ENCODE measurements at regions not wholly inside any gene's neighbourhood (a gene's known extent, or its start where the extent isn't known, plus 50 kb on each side); places are given as distances from the start of the nearest gene placed in this dataset.

DNA sequence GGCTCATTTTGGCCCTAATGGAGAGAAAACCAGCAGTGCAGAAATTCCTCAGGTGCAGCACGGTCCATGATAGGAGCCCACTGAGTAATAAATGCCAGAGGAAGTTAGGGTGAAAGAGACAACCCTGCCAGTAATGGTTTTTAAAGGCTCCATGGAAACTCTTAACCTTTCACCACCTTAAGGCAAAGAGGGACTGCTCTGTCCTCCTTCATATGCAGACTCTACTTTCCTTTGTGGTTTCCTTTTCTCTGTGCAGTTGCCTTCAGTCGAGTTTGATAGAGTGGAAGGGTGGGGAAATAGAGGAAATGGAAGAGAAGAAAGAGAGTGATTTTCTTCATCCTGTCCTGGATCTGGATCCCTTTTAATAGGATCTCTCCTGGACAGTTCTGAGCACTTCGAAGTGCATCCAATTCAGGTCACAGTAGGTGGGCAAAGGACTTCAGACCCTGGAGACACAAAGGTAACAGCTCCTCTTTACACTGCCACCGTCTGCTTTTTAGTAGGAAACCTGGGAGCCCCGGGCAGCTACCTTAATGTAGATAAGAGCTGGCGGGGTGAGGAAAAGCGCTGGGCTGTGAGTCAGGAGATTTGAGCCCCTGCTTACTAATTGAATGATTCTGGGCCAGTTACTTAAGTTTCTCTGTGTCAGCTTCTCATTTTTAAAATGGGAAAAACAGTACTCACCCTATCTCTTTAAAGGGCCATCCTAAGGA is 294.8 kb downstream of the KCNRG start:
- DNase-seq (ENCODE audit: insufficient read length, low spot score): no peak
- FAIRE-seq: no peak
- TF ChIP-seq PAX5 (IDR thresholded peaks at IDR 0.05; ENCODE audit: insufficient read depth, low read length, severe bottlenecking): no peak
- TF ChIP-seq POU2F2 (IDR thresholded peaks at IDR 0.05; ENCODE audit: low read depth, low read length): no peak
- no peak for TF ChIP-seq SPI1 (IDR thresholded peaks at IDR 0.05; ENCODE audit: low read depth, low read length)
- no peak for TF ChIP-seq POLR2AphosphoS5 (IDR thresholded peaks at IDR 0.05; ENCODE audit: low read depth, low read length)
- no peak for TF ChIP-seq TAF1 (IDR thresholded peaks at IDR 0.05; ENCODE audit: low read depth, low read length)

DNA sequence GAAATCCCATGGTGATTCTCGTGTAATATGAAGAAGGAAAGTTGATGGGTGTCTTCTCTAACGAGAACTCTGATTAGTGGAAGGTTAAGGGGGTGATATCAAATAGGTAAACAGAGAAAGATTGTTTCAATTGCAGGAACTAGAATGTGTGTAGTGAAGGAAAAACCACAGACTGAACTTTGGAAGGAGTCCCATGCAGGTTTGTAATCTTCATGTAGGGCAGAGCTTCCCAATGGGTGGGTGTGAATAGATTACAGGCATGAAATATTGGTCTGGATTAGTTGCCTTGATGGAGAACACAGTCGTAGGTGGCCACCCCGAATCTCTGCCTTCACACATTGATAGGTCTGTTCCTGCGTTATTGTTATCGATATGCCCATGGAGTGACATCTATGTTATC is 295.5 kb downstream of the KCNRG start:
- TF ChIP-seq POLR2A (IDR thresholded peaks at IDR 0.05; ENCODE audit: low read depth, low read length) (no peak), SPI1 (IDR thresholded peaks at IDR 0.05; ENCODE audit: low read depth, low read length) (no peak), TAF1 (IDR thresholded peaks at IDR 0.05; ENCODE audit: low read depth, low read length) (no peak), POLR2AphosphoS5 (IDR thresholded peaks at IDR 0.05; ENCODE audit: low read depth, low read length) (no peak), PAX5 (IDR thresholded peaks at IDR 0.05; ENCODE audit: insufficient read depth, low read length, severe bottlenecking) (no peak), POU2F2 (IDR thresholded peaks at IDR 0.05; ENCODE audit: low read depth, low read length) (no peak)
- no peak for FAIRE-seq
- no peak for DNase-seq (ENCODE audit: insufficient read length, low spot score)

DNA sequence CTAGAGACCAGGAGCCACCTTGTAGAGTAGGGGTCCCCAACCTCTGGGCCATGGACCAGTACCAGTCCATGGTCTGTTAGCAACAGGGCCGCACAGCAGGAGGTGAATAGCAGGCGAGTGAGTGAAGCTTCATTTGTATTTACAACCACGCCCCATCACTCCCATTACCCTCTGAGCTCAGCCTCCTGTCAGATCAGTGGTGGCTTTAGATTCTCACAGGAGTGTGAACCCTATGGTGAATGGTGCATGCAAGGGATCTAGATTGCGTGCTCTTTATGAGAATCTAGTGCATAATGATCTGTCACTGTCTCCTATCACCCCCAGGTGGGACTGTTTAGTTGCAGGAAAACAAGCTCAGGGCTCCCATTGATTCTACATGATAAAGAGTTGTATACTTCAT is 303.6 kb downstream of the KCNRG start:
- DNase-seq (ENCODE audit: insufficient read length, low spot score) (no peak), FAIRE-seq (no peak)
- no peak for TF ChIP-seq POLR2A (IDR thresholded peaks at IDR 0.05; ENCODE audit: low read depth, low read length)
- TF ChIP-seq POU2F2 (IDR thresholded peaks at IDR 0.05; ENCODE audit: low read depth, low read length): no peak
- TF ChIP-seq TAF1 (IDR thresholded peaks at IDR 0.05; ENCODE audit: low read depth, low read length): no peak

DNA sequence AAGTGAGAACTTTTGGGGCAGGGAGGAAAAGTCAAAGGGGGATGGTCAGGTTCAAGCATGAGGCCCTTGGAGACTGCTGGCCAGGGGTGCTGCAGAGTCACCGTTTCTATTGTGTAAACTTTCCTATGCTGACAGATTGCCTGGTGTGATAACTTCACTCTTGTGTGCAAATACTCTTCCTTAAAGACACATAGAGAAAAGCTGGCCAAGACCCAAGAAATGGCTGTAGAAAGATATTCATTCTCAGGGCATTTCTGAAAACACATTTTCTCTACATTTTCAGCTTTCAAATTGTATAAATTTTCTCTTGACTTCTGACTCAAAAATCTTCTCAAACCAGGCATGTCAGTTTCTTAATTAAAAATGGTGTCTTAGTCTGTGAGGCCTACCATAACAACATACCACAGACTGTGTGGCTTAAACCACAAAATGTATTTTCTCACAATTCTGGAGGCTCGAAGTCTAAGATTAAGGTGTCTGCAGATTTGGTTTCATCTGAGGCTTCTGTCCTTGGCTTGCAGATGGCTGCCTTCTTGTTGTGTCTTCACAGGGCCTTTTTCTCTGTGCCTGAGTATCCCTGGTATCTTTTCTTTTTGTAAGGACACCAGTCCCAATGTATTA is 304.5 kb downstream of the KCNRG start:
- TF ChIP-seq SPI1 (IDR thresholded peaks at IDR 0.05; ENCODE audit: low read depth, low read length) (no peak), POU2F2 (IDR thresholded peaks at IDR 0.05; ENCODE audit: low read depth, low read length) (no peak), PAX5 (IDR thresholded peaks at IDR 0.05; ENCODE audit: insufficient read depth, low read length, severe bottlenecking) (no peak), POLR2A (IDR thresholded peaks at IDR 0.05; ENCODE audit: low read depth, low read length) (no peak), POLR2AphosphoS5 (IDR thresholded peaks at IDR 0.05; ENCODE audit: low read depth, low read length) (no peak), TAF1 (IDR thresholded peaks at IDR 0.05; ENCODE audit: low read depth, low read length) (no peak)
- FAIRE-seq: no peak
- DNase-seq (ENCODE audit: insufficient read length, low spot score): no peak

DNA sequence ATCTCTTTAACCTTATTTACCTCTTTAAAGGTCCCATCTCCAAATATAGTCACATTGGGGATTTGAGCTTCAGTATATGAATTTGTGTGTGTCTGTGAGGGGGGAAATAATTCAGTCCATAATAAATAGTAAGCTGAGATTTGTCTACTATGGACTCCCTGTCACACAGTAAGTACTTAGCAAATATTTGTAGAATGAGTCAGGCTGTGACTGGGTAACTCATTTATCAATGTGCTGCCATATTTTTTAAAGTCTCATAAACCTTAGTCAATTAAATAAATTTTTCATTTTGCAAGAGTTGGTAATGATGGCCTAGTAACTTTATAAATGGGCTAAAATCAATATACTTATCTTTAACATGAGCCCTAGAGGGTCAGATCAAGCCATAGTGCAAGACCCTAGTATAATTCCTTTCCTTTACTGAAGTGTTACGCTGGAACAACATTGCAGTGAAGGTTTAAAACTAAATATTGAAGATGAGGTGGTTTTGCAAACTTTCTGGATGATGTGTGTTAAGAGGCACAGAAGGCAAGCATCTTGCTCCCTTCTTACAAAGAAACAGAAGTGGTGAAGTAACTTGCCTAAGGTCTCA is 305.1 kb downstream of the KCNRG start:
- DNase-seq (ENCODE audit: insufficient read length, low spot score): no peak
- TF ChIP-seq SPI1 (IDR thresholded peaks at IDR 0.05; ENCODE audit: low read depth, low read length): no peak
- no peak for TF ChIP-seq POU2F2 (IDR thresholded peaks at IDR 0.05; ENCODE audit: low read depth, low read length)
- no peak for TF ChIP-seq PAX5 (IDR thresholded peaks at IDR 0.05; ENCODE audit: insufficient read depth, low read length, severe bottlenecking)
- no peak for TF ChIP-seq TAF1 (IDR thresholded peaks at IDR 0.05; ENCODE audit: low read depth, low read length)
- no peak for TF ChIP-seq POLR2A (IDR thresholded peaks at IDR 0.05; ENCODE audit: low read depth, low read length)
- TF ChIP-seq POLR2AphosphoS5 (IDR thresholded peaks at IDR 0.05; ENCODE audit: low read depth, low read length): no peak
- FAIRE-seq: no peak

DNA sequence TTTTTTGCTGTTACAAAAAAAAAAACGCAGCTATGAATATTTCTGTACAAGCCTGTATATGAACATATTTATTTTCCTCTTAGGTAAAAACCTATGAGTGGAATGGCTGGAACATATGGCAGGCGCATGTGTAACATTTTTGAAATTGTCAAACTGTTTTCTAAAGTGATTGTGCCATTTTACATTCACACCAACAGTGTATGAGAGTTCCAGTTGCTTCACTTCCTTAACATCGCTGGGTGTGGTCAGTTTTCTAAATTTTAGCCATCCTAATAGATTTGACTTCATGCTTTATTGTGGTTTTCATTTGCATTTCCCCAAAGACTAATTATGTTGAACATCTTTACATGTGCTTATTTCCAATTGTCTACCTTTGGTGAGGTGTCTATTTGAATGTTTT is 306.8 kb downstream of the KCNRG start:
- TF ChIP-seq POU2F2 (IDR thresholded peaks at IDR 0.05; ENCODE audit: low read depth, low read length) (no peak), TAF1 (IDR thresholded peaks at IDR 0.05; ENCODE audit: low read depth, low read length) (no peak), POLR2A (IDR thresholded peaks at IDR 0.05; ENCODE audit: low read depth, low read length) (no peak), PAX5 (IDR thresholded peaks at IDR 0.05; ENCODE audit: insufficient read depth, low read length, severe bottlenecking) (no peak), POLR2AphosphoS5 (IDR thresholded peaks at IDR 0.05; ENCODE audit: low read depth, low read length) (no peak), SPI1 (IDR thresholded peaks at IDR 0.05; ENCODE audit: low read depth, low read length) (no peak)
- no peak for DNase-seq (ENCODE audit: insufficient read length, low spot score)

DNA sequence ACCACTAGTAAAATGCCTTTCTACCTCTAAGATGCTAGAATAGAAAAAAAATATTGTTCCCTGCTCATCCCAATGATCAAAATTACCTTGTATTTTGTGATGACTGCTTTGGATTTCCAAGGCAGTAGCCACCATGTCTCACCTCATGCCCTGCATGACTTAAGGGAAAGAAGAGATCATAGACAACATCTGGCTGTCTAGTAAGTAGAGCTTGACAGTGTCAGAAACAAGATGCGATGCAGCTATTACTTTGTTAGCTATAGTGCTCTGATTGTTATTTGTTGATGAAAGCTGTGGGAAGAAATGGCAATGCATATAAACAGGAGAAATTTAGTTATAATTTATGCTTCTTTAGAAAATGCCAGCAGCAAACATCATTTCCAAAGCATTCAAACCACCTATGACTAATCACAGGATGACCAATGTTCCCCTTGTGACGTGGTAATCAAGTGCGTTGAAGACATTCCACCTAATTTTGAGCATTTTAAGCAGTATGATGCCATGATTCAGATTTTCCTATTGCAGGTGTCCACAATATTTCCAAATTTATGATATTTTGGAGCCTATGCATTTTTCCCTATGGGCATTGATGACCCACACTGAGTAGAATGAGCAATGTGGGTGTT is 308.3 kb downstream of the KCNRG start:
- TF ChIP-seq POLR2A (IDR thresholded peaks at IDR 0.05; ENCODE audit: low read depth, low read length) (no peak), POLR2AphosphoS5 (IDR thresholded peaks at IDR 0.05; ENCODE audit: low read depth, low read length) (no peak), POU2F2 (IDR thresholded peaks at IDR 0.05; ENCODE audit: low read depth, low read length) (no peak), PAX5 (IDR thresholded peaks at IDR 0.05; ENCODE audit: insufficient read depth, low read length, severe bottlenecking) (no peak)
- no peak for FAIRE-seq
- no peak for DNase-seq (ENCODE audit: insufficient read length, low spot score)

More for the DNA sequence above, 306.8 kb downstream of the KCNRG start:
- no peak for FAIRE-seq

DNA sequence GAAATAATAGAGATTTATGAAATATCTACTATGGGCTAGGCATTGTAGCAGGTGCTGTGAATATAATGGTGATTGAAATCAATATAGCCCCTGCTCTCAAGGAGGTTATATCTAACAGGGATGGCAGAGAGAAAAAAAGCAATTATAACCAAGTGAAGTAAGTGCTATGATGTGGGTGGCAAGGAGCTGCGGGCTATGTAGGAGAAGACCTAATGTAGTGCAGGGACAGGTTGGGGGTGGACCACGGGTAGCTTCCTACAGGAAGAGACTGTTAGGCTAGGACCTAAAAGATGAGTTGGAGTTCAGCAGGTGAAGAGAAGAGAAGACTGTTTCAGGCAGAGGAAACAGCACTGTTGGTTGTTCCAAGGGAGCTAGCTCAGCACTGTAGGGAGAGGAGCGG is 311.0 kb downstream of the KCNRG start:
- TF ChIP-seq SPI1 (IDR thresholded peaks at IDR 0.05; ENCODE audit: low read depth, low read length) (no peak), TAF1 (IDR thresholded peaks at IDR 0.05; ENCODE audit: low read depth, low read length) (no peak), PAX5 (IDR thresholded peaks at IDR 0.05; ENCODE audit: insufficient read depth, low read length, severe bottlenecking) (no peak), POLR2AphosphoS5 (IDR thresholded peaks at IDR 0.05; ENCODE audit: low read depth, low read length) (no peak), POLR2A (IDR thresholded peaks at IDR 0.05; ENCODE audit: low read depth, low read length) (no peak), POU2F2 (IDR thresholded peaks at IDR 0.05; ENCODE audit: low read depth, low read length) (no peak)
- no peak for FAIRE-seq

DNA sequence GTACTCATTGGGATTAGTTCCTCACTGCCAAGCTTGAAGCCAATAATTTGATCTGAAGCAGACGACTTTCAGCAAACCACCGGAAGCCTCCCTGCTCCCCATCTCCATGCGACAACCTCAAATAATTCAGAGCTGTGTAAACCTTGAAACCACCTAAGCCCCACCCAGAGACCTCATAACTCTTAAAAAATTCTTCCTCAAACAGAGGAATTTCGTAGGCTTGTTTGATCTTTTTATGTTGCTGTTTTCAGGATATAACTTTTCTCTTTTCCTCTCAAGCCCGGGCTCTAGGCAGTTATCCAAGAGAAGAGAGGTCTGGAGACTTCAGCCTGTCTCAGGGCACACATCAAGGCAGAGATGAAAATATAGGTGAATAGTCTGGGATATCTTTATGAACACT is 311.6 kb downstream of the KCNRG start:
- no peak for DNase-seq (ENCODE audit: insufficient read length, low spot score)
- TF ChIP-seq POLR2A (IDR thresholded peaks at IDR 0.05; ENCODE audit: low read depth, low read length): no peak
- no peak for TF ChIP-seq PAX5 (IDR thresholded peaks at IDR 0.05; ENCODE audit: insufficient read depth, low read length, severe bottlenecking)
- no peak for TF ChIP-seq POLR2AphosphoS5 (IDR thresholded peaks at IDR 0.05; ENCODE audit: low read depth, low read length)
- no peak for TF ChIP-seq POU2F2 (IDR thresholded peaks at IDR 0.05; ENCODE audit: low read depth, low read length)
- no peak for FAIRE-seq

More for the DNA sequence above, 311.0 kb downstream of the KCNRG start:
- no peak for DNase-seq (ENCODE audit: insufficient read length, low spot score)

Data from GM12891 (cell line).